Karpas-422 (cell line): ENCODE measurements at regions not wholly inside any gene's neighbourhood (a gene's known extent, or its start where the extent isn't known, plus 50 kb on each side); places are given as distances from the start of the nearest gene placed in this dataset.

Source experiments
- DNase-seq: peaks from one replicate; pipeline ENCODE4 v3.0.0-alpha.2; 2015
- H2AFZ ChIP-seq: fragments of 200-600 bp; sonication (generic); 2 replicates; pipeline ENCODE4 v1.6.1; 2014; ENCODE audit warnings: antibody characterized with exemption, low read length, mixed read lengths
- H3K27ac ChIP-seq: fragments of 200-600 bp; sonication (generic); 2 replicates; pipeline ENCODE4 v1.5.1; 2014; ENCODE audit warnings: mild to moderate bottlenecking, low read length, moderate library complexity
- H3K27me3 ChIP-seq: fragments of 200-600 bp; sonication (generic); 2 replicates; pipeline ENCODE4 v1.6.1; 2014; ENCODE audit warnings: low read length, mixed read lengths
- H3K36me3 ChIP-seq: fragments of 200-600 bp; sonication (generic); 2 replicates; pipeline ENCODE4 v1.6.1; 2014; ENCODE audit warnings: low read length, mixed read lengths; ENCODE audit not compliant: insufficient read depth
- H3K4me1 ChIP-seq: fragments of 200-600 bp; sonication (generic); 2 replicates; pipeline ENCODE4 v1.6.1; 2014; ENCODE audit warnings: mild to moderate bottlenecking, low read length, mixed read lengths
- H3K4me2 ChIP-seq: fragments of 200-600 bp; sonication (generic); 2 replicates; pipeline ENCODE4 v1.6.1; 2014; ENCODE audit warnings: low read length, low read depth, mild to moderate bottlenecking; ENCODE audit not compliant: poor library complexity, severe bottlenecking
- H3K4me3 ChIP-seq: fragments of 200-600 bp; sonication (generic); 2 replicates; pipeline ENCODE4 v1.5.1; 2014; ENCODE audit warnings: mild to moderate bottlenecking, antibody characterized with exemption, low read length, mixed read lengths
- H3K79me2 ChIP-seq: fragments of 200-600 bp; sonication (generic); 2 replicates; pipeline ENCODE4 v1.6.1; 2014; ENCODE audit warnings: mild to moderate bottlenecking, low read length, mixed read lengths
- H3K9ac ChIP-seq: fragments of 200-600 bp; sonication (generic); 2 replicates; pipeline ENCODE4 v1.6.0; 2014; ENCODE audit warnings: low read length
- H3K9me2 ChIP-seq: fragments of 200-600 bp; sonication (generic), shearing (Covaris generic); replicated peaks from 2 replicates; pipeline ENCODE4 v1.6.0; 2014; ENCODE audit warnings: mild to moderate bottlenecking, low read length, moderate library complexity; ENCODE audit not compliant: insufficient read depth
- H3K9me3 ChIP-seq: fragments of 300-700, 200-600 bp; sonication (generic); 2 replicates; pipeline ENCODE4 v1.6.1; 2014; ENCODE audit warnings: low read length, mixed read lengths
- H4K20me1 ChIP-seq: fragments of 200-600 bp; sonication (generic); 2 replicates; pipeline ENCODE4 v1.6.1; 2014; ENCODE audit warnings: mild to moderate bottlenecking, antibody characterized with exemption, low read length, low read depth; ENCODE audit not compliant: insufficient read depth

GRCh38 chr5:96079075-96079474 lies 117.4 kb upstream of the ELL2 start:
- Histone ChIP-seq H3K4me2 (no peak overlapping the region), H3K79me2 (no peaks in the 10 kb centered on the region), H3K9ac (no peak overlapping the region), H3K9me3 (no peaks in the 10 kb centered on the region), H3K36me3 (no peaks in the 10 kb centered on the region), H3K9me2 (no peaks in the 10 kb centered on the region), H3K27ac (no peak overlapping the region), H3K27me3 (no peaks in the 10 kb centered on the region), H2AFZ (no peak overlapping the region), H3K4me3 (no peak overlapping the region), H3K4me1 (no peaks in the 10 kb centered on the region), H4K20me1 (no peaks in the 10 kb centered on the region)
- DNase-seq: no peak

GRCh38 chr5:96076451-96076850 lies 114.8 kb upstream of the ELL2 start:
- Histone ChIP-seq H3K36me3 (no peaks in the 10 kb centered on the region), H3K27ac (no peak overlapping the region), H3K4me1 (no peaks in the 10 kb centered on the region), H3K27me3 (no peaks in the 10 kb centered on the region), H2AFZ (no peak overlapping the region), H3K4me3 (no peak overlapping the region), H3K9me3 (no peaks in the 10 kb centered on the region), H3K9me2 (no peaks in the 10 kb centered on the region), H3K79me2 (no peaks in the 10 kb centered on the region), H3K4me2 (no peak overlapping the region), H3K9ac (no peak overlapping the region), H4K20me1 (no peaks in the 10 kb centered on the region)
- no peak for DNase-seq

GRCh38 chr5:96075579-96076289 lies 114.1 kb upstream of the ELL2 start:
- Histone ChIP-seq H3K9me2 (no peaks in the 10 kb centered on the region), H3K27ac (no peak overlapping the region), H3K36me3 (no peaks in the 10 kb centered on the region), H3K9me3 (no peaks in the 10 kb centered on the region), H2AFZ (no peak overlapping the region), H3K79me2 (no peaks in the 10 kb centered on the region), H4K20me1 (no peaks in the 10 kb centered on the region), H3K4me1 (no peaks in the 10 kb centered on the region), H3K4me3 (no peak overlapping the region), H3K9ac (no peak overlapping the region), H3K4me2 (no peak overlapping the region), H3K27me3 (no peaks in the 10 kb centered on the region)
- DNase-seq: no peak

GRCh38 chr5:96074870-96075269 lies 113.2 kb upstream of the ELL2 start:
- Histone ChIP-seq H3K36me3 (no peaks in the 10 kb centered on the region), H3K9me3 (no peaks in the 10 kb centered on the region), H3K4me3 (no peak overlapping the region), H3K79me2 (no peaks in the 10 kb centered on the region), H3K4me2 (no peak overlapping the region), H3K4me1 (no peaks in the 10 kb centered on the region), H3K9ac (no peak overlapping the region), H4K20me1 (no peaks in the 10 kb centered on the region), H3K9me2 (no peaks in the 10 kb centered on the region), H3K27ac (no peak overlapping the region), H2AFZ (no peak overlapping the region), H3K27me3 (no peaks in the 10 kb centered on the region)
- DNase-seq: no peak

- H3K79me2 ChIP-seq: no peaks in the 10 kb centered on the region
- no peaks in the 10 kb centered on the region for H3K36me3 ChIP-seq
- H3K9me3 ChIP-seq: no peaks in the 10 kb centered on the region
- no peak overlapping the region for H2AFZ ChIP-seq
- no peaks in the 10 kb centered on the region for H4K20me1 ChIP-seq
- H3K9ac ChIP-seq: no peak overlapping the region
- no peaks in the 10 kb centered on the region for H3K9me2 ChIP-seq
- H3K4me2 ChIP-seq: no peak overlapping the region
- no peaks in the 10 kb centered on the region for H3K27me3 ChIP-seq
- no peak overlapping the region for H3K27ac ChIP-seq
- no peak overlapping the region for H3K4me3 ChIP-seq
- no peaks in the 10 kb centered on the region for H3K4me1 ChIP-seq
- no peak for DNase-seq
These were observed 112.8 kb upstream of the ELL2 start for GRCh38 chr5:96074460-96074859.

GRCh38 chr5:96072791-96073165 lies 111.1 kb upstream of the ELL2 start:
- Histone ChIP-seq H3K79me2 (no peaks in the 10 kb centered on the region), H3K9me2 (no peaks in the 10 kb centered on the region), H3K27me3 (no peaks in the 10 kb centered on the region), H3K4me2 (no peak overlapping the region), H3K4me1 (no peaks in the 10 kb centered on the region), H4K20me1 (no peaks in the 10 kb centered on the region), H3K36me3 (no peaks in the 10 kb centered on the region), H3K9ac (no peak overlapping the region), H3K4me3 (no peak overlapping the region), H2AFZ (no peak overlapping the region), H3K27ac (no peak overlapping the region), H3K9me3 (no peaks in the 10 kb centered on the region)
- DNase-seq: no peak

GRCh38 chr5:96072138-96072790 lies 110.6 kb upstream of the ELL2 start:
- no peaks in the 10 kb centered on the region for H3K9me2 ChIP-seq
- H3K79me2 ChIP-seq: no peaks in the 10 kb centered on the region
- no peaks in the 10 kb centered on the region for H3K36me3 ChIP-seq
- no peak overlapping the region for H3K27ac ChIP-seq
- no peak overlapping the region for H3K9ac ChIP-seq
- no peaks in the 10 kb centered on the region for H4K20me1 ChIP-seq
- no peak overlapping the region for H3K4me3 ChIP-seq
- H2AFZ ChIP-seq: no peak overlapping the region
- H3K27me3 ChIP-seq: no peaks in the 10 kb centered on the region
- no peaks in the 10 kb centered on the region for H3K4me1 ChIP-seq
- H3K9me3 ChIP-seq: no peaks in the 10 kb centered on the region
- DNase-seq: peak; percentile 17
- H3K4me2 ChIP-seq: no peak overlapping the region

- Histone ChIP-seq H2AFZ (no peak overlapping the region), H3K27ac (no peak overlapping the region), H3K36me3 (no peaks in the 10 kb centered on the region), H3K4me3 (no peak overlapping the region), H3K9ac (no peak overlapping the region), H4K20me1 (no peaks in the 10 kb centered on the region), H3K27me3 (no peaks in the 10 kb centered on the region), H3K9me2 (no peaks in the 10 kb centered on the region), H3K79me2 (no peaks in the 10 kb centered on the region), H3K4me2 (no peak overlapping the region), H3K4me1 (no peaks in the 10 kb centered on the region), H3K9me3 (no peaks in the 10 kb centered on the region)
- DNase-seq: no peak
These were observed 109.1 kb upstream of the ELL2 start for GRCh38 chr5:96070622-96071225.
